Renal cortical epithelial cell (primary cell): ENCODE measurements at regions not wholly inside any gene's neighbourhood (a gene's known extent, or its start where the extent isn't known, plus 50 kb on each side); places are given as distances from the start of the nearest gene placed in this dataset.
A peak's percentile ranks its signal among the peaks of the same experiment; 100 is the strongest.
"Not testable (repeated sequence)": the region's sequence is repeated elsewhere in the genome, so short reads cannot be mapped to it uniquely, and the experiment has no call there.

ENCODE experiments used
- DNase-seq: peaks from one replicate; pipeline ENCODE4 v3.0.0-alpha.2; 2011; ENCODE audit warnings: low read depth

DNA sequence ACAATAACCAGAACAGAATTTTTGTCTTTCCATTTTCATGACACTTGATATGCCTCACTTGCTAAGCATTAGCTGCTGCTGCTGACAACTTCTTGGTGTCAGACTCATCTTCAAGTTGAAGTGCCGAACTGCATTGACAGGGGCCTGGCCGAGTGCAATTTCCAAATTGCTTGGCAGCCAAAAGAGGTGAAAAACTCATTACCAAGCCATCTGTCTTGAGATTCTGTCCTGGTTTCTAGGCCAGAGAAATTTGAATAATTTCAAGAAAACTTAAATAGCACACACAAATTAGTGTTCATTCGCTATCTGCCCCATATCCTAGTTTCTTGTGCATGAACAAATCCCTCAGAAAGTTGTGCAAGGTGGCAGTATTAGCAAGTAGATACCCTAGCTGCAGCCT is 165.3 kb upstream of the RASSF8 start:
- no peak for DNase-seq

DNA sequence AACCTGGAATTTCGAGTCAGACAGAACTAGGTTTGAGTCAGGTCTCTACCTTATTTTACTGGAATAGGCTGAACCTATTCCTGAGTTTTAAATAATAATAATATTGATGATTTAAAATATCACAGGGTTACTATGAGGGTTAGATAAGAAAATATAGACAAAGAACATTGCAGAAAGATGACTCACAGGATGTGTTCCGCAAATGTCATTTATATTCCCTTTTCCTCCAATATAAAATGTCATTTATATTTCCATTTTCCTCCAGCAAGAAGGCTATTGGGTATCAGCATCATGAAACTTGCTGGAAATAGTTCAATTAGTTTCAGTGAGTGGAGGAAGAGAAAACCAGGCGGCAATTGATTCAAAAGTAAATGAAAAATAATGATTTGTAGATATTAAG is 163.9 kb upstream of the RASSF8 start:
- DNase-seq = no peak

- DNase-seq = no peak
These were observed 161.9 kb upstream of the RASSF8 start for GRCh38 chr12:25796523-25797000.

- DNase-seq = peak; percentile 68
These were observed 161.1 kb upstream of the RASSF8 start for GRCh38 chr12:25797386-25797785.

- DNase-seq = no peak
These were observed 160.5 kb upstream of the RASSF8 start for GRCh38 chr12:25797949-25798348.

GRCh38 chr12:25800101-25800500 is 158.4 kb upstream of the RASSF8 start:
- no peak for DNase-seq

- DNase-seq = no peak
These were observed 156.7 kb upstream of the RASSF8 start for GRCh38 chr12:25801734-25802133.

DNA sequence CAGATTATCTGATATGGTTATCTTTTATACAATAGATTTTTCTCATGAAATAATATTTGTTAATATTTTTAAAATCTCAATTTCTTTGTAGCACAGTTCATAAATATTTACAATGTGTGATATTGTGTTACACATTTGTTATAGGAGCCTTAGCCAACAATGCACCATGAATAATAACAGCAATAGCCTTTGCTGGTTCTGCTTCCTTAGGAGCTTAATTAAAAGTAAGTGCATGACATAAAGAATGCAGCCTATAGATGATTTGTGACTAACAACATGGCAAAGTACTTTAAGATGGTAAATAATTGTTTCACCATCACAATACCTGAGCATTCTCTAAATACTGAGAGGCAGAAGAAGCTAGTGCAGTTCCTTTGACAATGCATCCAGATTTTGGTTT is 156.3 kb upstream of the RASSF8 start:
- DNase-seq = no peak

GRCh38 chr12:25803029-25803664 is 155.3 kb upstream of the RASSF8 start:
- not testable (repeated sequence) for DNase-seq

DNA sequence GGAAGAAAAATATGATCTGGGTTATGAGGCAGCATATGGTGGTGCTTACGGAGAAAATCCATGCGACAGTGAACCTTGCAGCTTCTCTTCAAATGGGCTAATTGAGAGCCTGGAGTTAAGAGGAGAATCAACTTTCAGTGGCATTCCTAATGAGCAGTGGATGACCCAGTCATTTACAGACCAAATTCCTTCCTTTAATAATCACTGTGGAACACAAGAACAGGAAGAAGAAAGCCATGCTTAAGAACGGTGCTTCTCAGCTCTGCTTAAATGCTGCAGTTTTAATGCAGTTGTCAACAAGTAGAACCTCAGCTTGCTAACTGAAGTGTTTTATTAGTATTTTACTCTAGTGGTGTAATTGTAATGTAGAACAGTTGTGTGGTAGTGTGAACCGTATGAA is 154.2 kb upstream of the RASSF8 start:
- peak; percentile 29 for DNase-seq

DNA sequence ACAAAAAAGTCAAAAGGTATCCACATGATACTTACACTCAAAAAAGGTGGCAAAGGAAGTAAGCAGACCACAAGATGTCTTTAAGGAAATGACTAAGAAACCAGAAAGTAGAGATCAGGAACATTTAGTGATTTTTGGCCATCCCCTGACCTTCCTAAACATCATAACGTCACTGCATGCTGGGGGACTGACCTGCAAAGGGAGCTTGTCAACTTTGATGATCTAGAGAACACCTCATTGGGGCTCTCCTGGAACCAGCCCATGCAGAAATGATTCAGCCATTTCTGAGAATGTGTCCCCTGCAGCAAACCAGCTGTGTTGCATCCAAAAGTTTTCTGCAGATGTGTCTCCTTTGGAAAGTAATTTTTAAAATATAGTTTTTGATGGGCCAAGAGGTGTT is 152.2 kb upstream of the RASSF8 start:
- no peak for DNase-seq

- no peak for DNase-seq
These were observed 149.9 kb upstream of the RASSF8 start for GRCh38 chr12:25808604-25809003.

GRCh38 chr12:25810683-25811082 is 147.8 kb upstream of the RASSF8 start:
- no peak for DNase-seq

DNA sequence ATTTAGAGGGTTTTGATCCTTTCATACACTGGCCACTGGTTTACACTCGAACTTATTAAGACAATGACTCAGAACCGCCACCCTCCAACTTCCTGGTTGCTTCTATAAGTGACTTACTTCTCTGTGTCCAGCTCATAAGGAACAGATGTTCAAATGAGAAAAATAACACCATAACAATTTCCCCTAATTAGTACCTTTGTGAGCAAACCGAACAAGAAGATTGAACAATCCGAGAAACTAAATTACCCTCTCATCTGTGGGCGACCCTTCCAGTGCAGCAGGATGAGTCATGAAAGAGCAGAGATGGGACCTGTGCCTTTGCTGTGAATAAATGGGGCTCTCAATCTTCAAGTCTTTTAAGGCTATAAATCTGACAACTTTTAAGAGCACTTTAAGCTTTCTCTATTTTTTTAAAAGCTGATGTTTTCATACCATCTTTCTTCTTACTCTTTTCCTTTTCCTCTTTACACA is 146.8 kb upstream of the RASSF8 start:
- peak; percentile 53 for DNase-seq

DNA sequence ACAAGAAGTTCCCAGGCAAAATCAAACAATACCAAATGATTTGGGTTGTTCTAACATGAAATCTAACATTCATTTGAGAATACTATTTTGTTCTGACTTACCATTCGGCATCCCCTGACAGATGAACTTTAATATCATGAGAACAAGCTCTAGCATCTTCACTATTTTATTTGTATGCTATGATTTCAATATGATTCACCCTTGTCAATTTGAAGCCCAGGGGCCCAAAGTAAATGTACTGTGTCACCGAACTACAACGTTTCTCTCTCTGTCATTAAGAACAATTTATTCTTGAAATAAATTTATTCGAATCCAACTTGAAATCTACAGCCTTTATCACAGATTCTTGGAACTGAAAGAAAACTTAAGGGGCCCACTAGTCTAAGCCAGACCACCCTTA is 146.2 kb upstream of the RASSF8 start:
- DNase-seq = no peak

GRCh38 chr12:25813843-25814242 is 144.6 kb upstream of the RASSF8 start:
- no peak for DNase-seq

GRCh38 chr12:25816637-25817036 is 141.8 kb upstream of the RASSF8 start:
- DNase-seq = no peak

- DNase-seq = no peak
These were observed 141.3 kb upstream of the RASSF8 start for GRCh38 chr12:25817166-25817565.

- no peak for DNase-seq
These were observed 139.7 kb upstream of the RASSF8 start for GRCh38 chr12:25818596-25819390.

DNA sequence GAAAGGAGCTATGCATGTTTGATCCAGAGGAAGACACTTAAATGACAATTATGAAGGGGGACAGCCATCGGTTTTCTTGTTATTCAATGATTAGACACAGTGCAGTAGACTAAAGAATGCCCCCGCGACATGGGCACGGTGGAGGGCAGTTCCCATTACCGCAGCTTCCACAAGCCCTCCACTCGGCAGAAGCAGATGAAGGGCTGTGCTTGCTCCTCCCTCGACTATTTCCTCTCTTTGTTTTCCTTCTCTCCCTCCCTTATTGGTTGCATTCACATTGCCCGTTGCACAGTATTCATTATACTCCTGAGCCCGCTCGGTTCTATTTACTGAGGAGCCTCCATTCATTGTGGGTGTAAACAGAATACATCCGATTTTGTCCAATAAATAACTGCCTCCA is 138.8 kb upstream of the RASSF8 start:
- DNase-seq = no peak

- no peak for DNase-seq
These were observed 136.2 kb upstream of the RASSF8 start for GRCh38 chr12:25822281-25822680.

DNA sequence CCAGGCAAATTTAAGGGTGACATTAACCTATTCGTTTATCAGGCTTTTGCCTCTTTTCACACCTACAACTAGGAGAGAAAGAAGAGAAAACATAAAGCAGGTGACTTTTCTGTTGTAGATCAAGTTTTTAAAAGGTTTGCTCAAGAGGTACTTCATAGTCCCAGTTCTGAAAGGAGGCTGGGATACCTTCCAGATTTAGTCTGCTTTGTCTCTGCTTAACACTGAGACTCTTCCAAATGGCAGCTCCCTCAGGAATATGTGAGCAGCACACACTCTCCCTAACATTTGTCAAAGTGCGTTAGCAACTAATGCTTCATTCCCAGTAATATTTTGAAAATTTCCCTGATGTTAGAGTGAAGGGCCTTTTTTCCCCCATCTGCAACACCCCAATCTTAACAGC is 133.7 kb upstream of the RASSF8 start:
- DNase-seq = no peak

- no peak for DNase-seq
These were observed 133.0 kb upstream of the RASSF8 start for GRCh38 chr12:25825446-25825845.
